ENCODE measurements at regions not wholly inside any gene's neighbourhood (a gene's known extent, or its start where the extent isn't known, plus 50 kb on each side); places are given as distances from the start of the nearest gene placed in this dataset.

DNA sequence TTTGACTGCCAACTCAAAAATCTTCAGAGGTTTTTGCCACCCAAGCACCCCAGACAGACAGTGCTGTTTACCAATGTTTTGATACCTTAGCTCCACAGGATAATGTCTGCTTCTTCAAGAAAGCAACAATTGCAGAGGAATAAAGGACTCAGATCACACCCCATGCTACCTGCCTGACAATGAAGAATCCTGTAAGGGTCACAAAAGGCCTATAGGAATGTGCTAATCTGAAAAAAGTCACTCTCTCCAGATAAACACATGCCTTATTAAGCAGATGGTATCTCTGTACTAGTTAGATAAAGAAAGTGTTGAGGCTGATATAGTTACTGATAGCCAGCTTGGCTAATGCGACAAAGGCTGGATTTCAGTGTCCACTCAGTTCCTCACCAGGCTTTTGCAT is 1076.7 kb upstream of the SORCS1 start:
- Histone ChIP-seq H3K9ac (ENCODE audit: low read depth in 1 of 2, low read length in 2 of 2) (no peak overlapping the region), H3K4me1 (ENCODE audit: control insufficient read depth in 4 of 4, insufficient read depth in 4 of 4, low read length in 3 of 4) (no peaks in the 10 kb centered on the region), H3K9me3 (ENCODE audit: control insufficient read depth in 4 of 4, low read length in 3 of 4) (peaks cover 2 to 15% (median 12%) of the 10 kb centered on the region in 4 donors), H3K36me3 (ENCODE audit: control insufficient read depth in 4 of 4, insufficient read depth in 3 of 4, low read depth in 1 of 4, low read length in 3 of 4) (no peaks in the 10 kb centered on the region), H3K4me3 (ENCODE audit: low read depth in 1 of 3, low read length in 3 of 3) (no peak overlapping the region), H3K27me3 (ENCODE audit: control insufficient read depth in 4 of 4, insufficient read depth in 4 of 4, low read length in 3 of 4) (no peaks in the 10 kb centered on the region), H3K27ac (ENCODE audit: low read depth in 1 of 2, low read length in 2 of 2) (no peak overlapping the region)
- 43% methylated on average over 1 of the region's 1 CpG for WGBS
- TF ChIP-seq FOXA2 (IDR thresholded peaks at IDR 0.05), result no peak
- TF ChIP-seq, protein P1, sequence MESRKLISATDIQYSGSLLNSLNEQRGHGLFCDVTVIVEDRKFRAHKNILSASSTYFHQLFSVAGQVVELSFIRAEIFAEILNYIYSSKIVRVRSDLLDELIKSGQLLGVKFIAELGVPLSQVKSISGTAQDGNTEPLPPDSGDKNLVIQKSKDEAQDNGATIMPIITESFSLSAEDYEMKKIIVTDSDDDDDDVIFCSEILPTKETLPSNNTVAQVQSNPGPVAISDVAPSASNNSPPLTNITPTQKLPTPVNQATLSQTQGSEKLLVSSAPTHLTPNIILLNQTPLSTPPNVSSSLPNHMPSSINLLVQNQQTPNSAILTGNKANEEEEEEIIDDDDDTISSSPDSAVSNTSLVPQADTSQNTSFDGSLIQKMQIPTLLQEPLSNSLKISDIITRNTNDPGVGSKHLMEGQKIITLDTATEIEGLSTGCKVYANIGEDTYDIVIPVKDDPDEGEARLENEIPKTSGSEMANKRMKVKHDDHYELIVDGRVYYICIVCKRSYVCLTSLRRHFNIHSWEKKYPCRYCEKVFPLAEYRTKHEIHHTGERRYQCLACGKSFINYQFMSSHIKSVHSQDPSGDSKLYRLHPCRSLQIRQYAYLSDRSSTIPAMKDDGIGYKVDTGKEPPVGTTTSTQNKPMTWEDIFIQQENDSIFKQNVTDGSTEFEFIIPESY (IDR thresholded peaks at IDR 0.05), result no peak
- no peak for TF ChIP-seq GABPA (IDR thresholded peaks at IDR 0.05 in 1 of 2, conservative IDR thresholded peaks at IDR 0.05 in 1 of 2)
- no peak for TF ChIP-seq RXRA (IDR thresholded peaks at IDR 0.05)
- TF ChIP-seq, protein P2, sequence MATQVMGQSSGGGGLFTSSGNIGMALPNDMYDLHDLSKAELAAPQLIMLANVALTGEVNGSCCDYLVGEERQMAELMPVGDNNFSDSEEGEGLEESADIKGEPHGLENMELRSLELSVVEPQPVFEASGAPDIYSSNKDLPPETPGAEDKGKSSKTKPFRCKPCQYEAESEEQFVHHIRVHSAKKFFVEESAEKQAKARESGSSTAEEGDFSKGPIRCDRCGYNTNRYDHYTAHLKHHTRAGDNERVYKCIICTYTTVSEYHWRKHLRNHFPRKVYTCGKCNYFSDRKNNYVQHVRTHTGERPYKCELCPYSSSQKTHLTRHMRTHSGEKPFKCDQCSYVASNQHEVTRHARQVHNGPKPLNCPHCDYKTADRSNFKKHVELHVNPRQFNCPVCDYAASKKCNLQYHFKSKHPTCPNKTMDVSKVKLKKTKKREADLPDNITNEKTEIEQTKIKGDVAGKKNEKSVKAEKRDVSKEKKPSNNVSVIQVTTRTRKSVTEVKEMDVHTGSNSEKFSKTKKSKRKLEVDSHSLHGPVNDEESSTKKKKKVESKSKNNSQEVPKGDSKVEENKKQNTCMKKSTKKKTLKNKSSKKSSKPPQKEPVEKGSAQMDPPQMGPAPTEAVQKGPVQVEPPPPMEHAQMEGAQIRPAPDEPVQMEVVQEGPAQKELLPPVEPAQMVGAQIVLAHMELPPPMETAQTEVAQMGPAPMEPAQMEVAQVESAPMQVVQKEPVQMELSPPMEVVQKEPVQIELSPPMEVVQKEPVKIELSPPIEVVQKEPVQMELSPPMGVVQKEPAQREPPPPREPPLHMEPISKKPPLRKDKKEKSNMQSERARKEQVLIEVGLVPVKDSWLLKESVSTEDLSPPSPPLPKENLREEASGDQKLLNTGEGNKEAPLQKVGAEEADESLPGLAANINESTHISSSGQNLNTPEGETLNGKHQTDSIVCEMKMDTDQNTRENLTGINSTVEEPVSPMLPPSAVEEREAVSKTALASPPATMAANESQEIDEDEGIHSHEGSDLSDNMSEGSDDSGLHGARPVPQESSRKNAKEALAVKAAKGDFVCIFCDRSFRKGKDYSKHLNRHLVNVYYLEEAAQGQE (IDR thresholded peaks at IDR 0.05), result no peak
- no peak for TF ChIP-seq YY1 (IDR thresholded peaks at IDR 0.05)
- TF ChIP-seq RAD21 (IDR thresholded peaks at IDR 0.05), result no peak
- no peak for TF ChIP-seq JUND (IDR thresholded peaks at IDR 0.05)
- TF ChIP-seq FOXA1 (IDR thresholded peaks at IDR 0.05), result no peak
- no peak for TF ChIP-seq TAF1 (conservative IDR thresholded peaks at IDR 0.05)
- TF ChIP-seq NR2F2 (IDR thresholded peaks at IDR 0.05), result no peak
- no peak for TF ChIP-seq HNF4A (conservative IDR thresholded peaks at IDR 0.05)
- TF ChIP-seq, protein P3, sequence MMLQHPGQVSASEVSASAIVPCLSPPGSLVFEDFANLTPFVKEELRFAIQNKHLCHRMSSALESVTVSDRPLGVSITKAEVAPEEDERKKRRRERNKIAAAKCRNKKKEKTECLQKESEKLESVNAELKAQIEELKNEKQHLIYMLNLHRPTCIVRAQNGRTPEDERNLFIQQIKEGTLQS (IDR thresholded peaks at IDR 0.05), result no peak
- no peak for TF ChIP-seq CTCF (IDR thresholded peaks at IDR 0.05; ENCODE audit: low read depth, low read length, missing input control)
- TF ChIP-seq HNF4G (IDR thresholded peaks at IDR 0.05), result no peak
- TF ChIP-seq, protein P4, sequence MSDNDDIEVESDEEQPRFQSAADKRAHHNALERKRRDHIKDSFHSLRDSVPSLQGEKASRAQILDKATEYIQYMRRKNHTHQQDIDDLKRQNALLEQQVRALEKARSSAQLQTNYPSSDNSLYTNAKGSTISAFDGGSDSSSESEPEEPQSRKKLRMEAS (IDR thresholded peaks at IDR 0.05), result no peak
- no peak for DNase-seq (ENCODE audit: low spot score)

GRCh38 chr10:108238261-108238660 is 1073.8 kb upstream of the SORCS1 start:
- H3K27me3 ChIP-seq (ENCODE audit: control insufficient read depth in 4 of 4, insufficient read depth in 4 of 4, low read length in 3 of 4), result no peaks in the 10 kb centered on the region
- TF ChIP-seq, protein P4 (IDR thresholded peaks at IDR 0.05), result no peak
- TF ChIP-seq, protein P3 (IDR thresholded peaks at IDR 0.05), result no peak
- TF ChIP-seq EGR1 (IDR thresholded peaks at IDR 0.05; ENCODE audit: low read depth in 2 of 2) (no peak), CTCF (IDR thresholded peaks at IDR 0.05; ENCODE audit: low read depth, low read length, missing input control) (no peak), JUND (IDR thresholded peaks at IDR 0.05) (no peak), RAD21 (IDR thresholded peaks at IDR 0.05) (no peak), HNF4A (conservative IDR thresholded peaks at IDR 0.05) (no peak)
- 41% methylated on average over 1 of the region's 1 CpG for WGBS

More at GRCh38 chr10:108238261-108238660, 1073.8 kb upstream of the SORCS1 start:
- H3K4me1 ChIP-seq (ENCODE audit: control insufficient read depth in 4 of 4, insufficient read depth in 4 of 4, low read length in 3 of 4), result no peaks in the 10 kb centered on the region
- DNase-seq (ENCODE audit: low spot score), result no peak
- H3K9me3 ChIP-seq (ENCODE audit: control insufficient read depth in 4 of 4, low read length in 3 of 4), result peaks cover 0 to 4% (median 1%) of the 10 kb centered on the region in 4 donors
- H3K27ac ChIP-seq (ENCODE audit: low read depth in 1 of 2, low read length in 2 of 2), result no peak overlapping the region
- no peak overlapping the region for H3K9ac ChIP-seq (ENCODE audit: low read depth in 1 of 2, low read length in 2 of 2)
- no peaks in the 10 kb centered on the region for H3K36me3 ChIP-seq (ENCODE audit: control insufficient read depth in 4 of 4, insufficient read depth in 3 of 4, low read depth in 1 of 4, low read length in 3 of 4)
- H3K4me3 ChIP-seq (ENCODE audit: low read depth in 1 of 3, low read length in 3 of 3), result no peak overlapping the region

Measured in liver (tissue), 8 donors.